Neural progenitor cell (in vitro differentiated cells): ENCODE measurements at regions not wholly inside any gene's neighbourhood (a gene's known extent, or its start where the extent isn't known, plus 50 kb on each side); places are given as distances from the start of the nearest gene placed in this dataset.
A peak's percentile ranks its signal among the peaks of the same experiment; 100 is the strongest.

Experiments used
- DNase-seq: peaks from one replicate; pipeline ENCODE4 v3.0.0-alpha.2; 2016; ENCODE audit warnings: low spot score
- H2AFZ ChIP-seq: fragments of 200-600 bp; sonication (generic); replicated peaks from 2 replicates; pipeline ENCODE4 v1.6.1; 2016; ENCODE audit warnings: antibody characterized with exemption
- H3F3A ChIP-seq: fragments of 200-600 bp; sonication (generic); 2 replicates; pipeline ENCODE4 v1.6.1; 2016; ENCODE audit warnings: antibody characterized with exemption, low read depth
- H3K27ac ChIP-seq: fragments of 200-600 bp; sonication (generic); 2 replicates; pipeline ENCODE4 v1.5.1; 2016; ENCODE audit warnings: mild to moderate bottlenecking
- H3K27me3 ChIP-seq: fragments of 200-600 bp; sonication (generic); 2 replicates; pipeline ENCODE4 v1.6.1; 2016; ENCODE audit warnings: mild to moderate bottlenecking, moderate library complexity
- H3K36me3 ChIP-seq: fragments of 200-600 bp; sonication (generic); 2 replicates; pipeline ENCODE4 v1.5.1; 2016
- H3K4me1 ChIP-seq: fragments of 200-600 bp; sonication (generic); 2 replicates; pipeline ENCODE4 v1.6.1; 2016; ENCODE audit warnings: mixed run types
- H3K4me2 ChIP-seq: fragments of 200-600 bp; sonication (generic); 2 replicates; pipeline ENCODE4 v1.6.1; 2016
- H3K4me3 ChIP-seq: fragments of 200-600 bp; sonication (generic); 2 replicates; pipeline ENCODE4 v1.5.1; 2016
- H3K79me2 ChIP-seq: fragments of 200-600 bp; sonication (generic); 2 replicates; pipeline ENCODE4 v1.6.1; 2016; ENCODE audit warnings: low read depth
- H3K9ac ChIP-seq: fragments of 200-600 bp; sonication (generic); 2 replicates; pipeline ENCODE4 v1.6.1; 2016
- H3K9me3 ChIP-seq: fragments of 200-600 bp; sonication (generic); 2 replicates; pipeline ENCODE4 v1.5.1; 2016; ENCODE audit warnings: low read depth
- H4K20me1 ChIP-seq: fragments of 200-600 bp; sonication (generic); 2 replicates; pipeline ENCODE4 v1.6.1; 2016; ENCODE audit warnings: low read depth
- H3K27ac Mint-ChIP-seq: 3 replicates; pipeline ENCODE4 v1.8.0; 2021; ENCODE audit warnings: mixed read lengths
- H3K27me3 Mint-ChIP-seq: 2 replicates; pipeline ENCODE4 v1.8.0; 2022; ENCODE audit warnings: low read depth, mild to moderate bottlenecking, inconsistent platforms, moderate library complexity, mixed read lengths; ENCODE audit not compliant: insufficient read depth
- H3K36me3 Mint-ChIP-seq: 3 replicates; pipeline ENCODE4 v1.8.0; 2021; ENCODE audit warnings: mixed read lengths
- H3K4me1 Mint-ChIP-seq: 3 replicates; pipeline ENCODE4 v1.8.0; 2021; ENCODE audit warnings: mixed read lengths
- H3K4me3 Mint-ChIP-seq: 3 replicates; pipeline ENCODE4 v1.8.0; 2021; ENCODE audit warnings: mild to moderate bottlenecking, moderate library complexity, mixed read lengths
- H3K9me3 Mint-ChIP-seq: 3 replicates; pipeline ENCODE4 v1.8.0; 2020; ENCODE audit warnings: mixed read lengths
- EZH2 ChIP-seq: fragments of 200-600 bp; sonication (generic); IDR thresholded peaks from 2 replicates; pipeline ENCODE4 v1.6.1; 2017; ENCODE audit warnings: antibody characterized with exemption, mild to moderate bottlenecking, moderate library complexity
- EZH2phosphoT487 ChIP-seq: fragments of 200-600 bp; sonication (generic); IDR thresholded peaks from 2 replicates; pipeline ENCODE4 v1.6.1; 2017; ENCODE audit warnings: antibody characterized with exemption
- TF ChIP-seq, protein P1 (sequence below): fragments of 200-600 bp; sonication (generic); IDR thresholded peaks from 2 replicates; pipeline ENCODE4 v1.5.1; 2017; ENCODE audit warnings: antibody characterized with exemption, mild to moderate bottlenecking

DNA sequence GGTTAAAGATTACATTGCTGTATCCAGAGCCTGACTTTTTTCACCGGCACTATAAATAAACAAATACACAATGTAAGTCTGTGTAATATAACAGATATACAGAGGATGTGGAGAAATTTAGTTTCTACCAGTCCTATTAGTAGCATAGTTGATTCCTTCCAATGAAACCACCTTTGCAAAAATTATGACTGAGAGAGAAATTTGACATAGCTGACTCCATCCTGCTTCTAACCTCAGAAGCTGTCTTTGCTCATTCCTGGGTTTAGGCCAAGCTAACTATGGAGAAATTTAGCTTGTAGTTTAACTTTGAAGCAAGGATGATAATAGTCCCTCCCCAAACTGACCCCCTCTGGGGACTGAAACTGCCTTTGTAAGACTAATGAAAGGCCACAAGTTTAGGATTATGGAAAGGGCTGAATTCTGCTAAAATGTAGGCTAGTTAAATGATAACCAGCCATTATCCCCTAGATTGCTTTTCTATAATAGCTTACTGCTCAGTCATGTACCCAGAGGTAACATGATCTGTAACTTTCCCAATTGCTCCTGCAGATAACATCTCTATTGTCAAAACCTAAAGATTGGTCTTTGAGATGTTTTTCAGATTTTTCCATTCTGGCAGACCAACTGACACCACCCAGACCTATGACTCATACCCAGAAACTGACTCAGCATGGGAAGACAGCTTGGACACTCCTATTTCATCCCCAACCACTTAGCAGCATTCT lies 172.8 kb upstream of the ARG1 start:
- H3K79me2 ChIP-seq, result no peaks in the 10 kb centered on the region
- peaks cover 7% of the 10 kb centered on the region for H3K27me3 Mint-ChIP-seq
- TF ChIP-seq EZH2 (no peak), EZH2phosphoT487 (no peak)
- TF ChIP-seq, protein P1, sequence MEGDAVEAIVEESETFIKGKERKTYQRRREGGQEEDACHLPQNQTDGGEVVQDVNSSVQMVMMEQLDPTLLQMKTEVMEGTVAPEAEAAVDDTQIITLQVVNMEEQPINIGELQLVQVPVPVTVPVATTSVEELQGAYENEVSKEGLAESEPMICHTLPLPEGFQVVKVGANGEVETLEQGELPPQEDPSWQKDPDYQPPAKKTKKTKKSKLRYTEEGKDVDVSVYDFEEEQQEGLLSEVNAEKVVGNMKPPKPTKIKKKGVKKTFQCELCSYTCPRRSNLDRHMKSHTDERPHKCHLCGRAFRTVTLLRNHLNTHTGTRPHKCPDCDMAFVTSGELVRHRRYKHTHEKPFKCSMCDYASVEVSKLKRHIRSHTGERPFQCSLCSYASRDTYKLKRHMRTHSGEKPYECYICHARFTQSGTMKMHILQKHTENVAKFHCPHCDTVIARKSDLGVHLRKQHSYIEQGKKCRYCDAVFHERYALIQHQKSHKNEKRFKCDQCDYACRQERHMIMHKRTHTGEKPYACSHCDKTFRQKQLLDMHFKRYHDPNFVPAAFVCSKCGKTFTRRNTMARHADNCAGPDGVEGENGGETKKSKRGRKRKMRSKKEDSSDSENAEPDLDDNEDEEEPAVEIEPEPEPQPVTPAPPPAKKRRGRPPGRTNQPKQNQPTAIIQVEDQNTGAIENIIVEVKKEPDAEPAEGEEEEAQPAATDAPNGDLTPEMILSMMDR, result no peak
- H2AFZ ChIP-seq, result no peak overlapping the region
- no peak overlapping the region for H3K4me3 ChIP-seq
- peaks cover 8% of the 10 kb centered on the region for H3K4me1 Mint-ChIP-seq
- peaks cover 25% of the 10 kb centered on the region for H3K9me3 Mint-ChIP-seq
- peaks cover 2% of the 10 kb centered on the region for H3K36me3 Mint-ChIP-seq
- H4K20me1 ChIP-seq, result no peaks in the 10 kb centered on the region
- no peak overlapping the region for H3K4me2 ChIP-seq
- no peaks in the 10 kb centered on the region for H3K4me1 ChIP-seq
- peak overlapping the region; percentile 65 for H3K27ac Mint-ChIP-seq
- H3K9ac ChIP-seq, result no peak overlapping the region
- H3F3A ChIP-seq, result no peaks in the 10 kb centered on the region
- no peak overlapping the region for H3K4me3 Mint-ChIP-seq
- no peaks in the 10 kb centered on the region for H3K27me3 ChIP-seq
- no peaks in the 10 kb centered on the region for H3K36me3 ChIP-seq
- no peak overlapping the region for H3K27ac ChIP-seq
- no peak for DNase-seq
- no peaks in the 10 kb centered on the region for H3K9me3 ChIP-seq

DNA sequence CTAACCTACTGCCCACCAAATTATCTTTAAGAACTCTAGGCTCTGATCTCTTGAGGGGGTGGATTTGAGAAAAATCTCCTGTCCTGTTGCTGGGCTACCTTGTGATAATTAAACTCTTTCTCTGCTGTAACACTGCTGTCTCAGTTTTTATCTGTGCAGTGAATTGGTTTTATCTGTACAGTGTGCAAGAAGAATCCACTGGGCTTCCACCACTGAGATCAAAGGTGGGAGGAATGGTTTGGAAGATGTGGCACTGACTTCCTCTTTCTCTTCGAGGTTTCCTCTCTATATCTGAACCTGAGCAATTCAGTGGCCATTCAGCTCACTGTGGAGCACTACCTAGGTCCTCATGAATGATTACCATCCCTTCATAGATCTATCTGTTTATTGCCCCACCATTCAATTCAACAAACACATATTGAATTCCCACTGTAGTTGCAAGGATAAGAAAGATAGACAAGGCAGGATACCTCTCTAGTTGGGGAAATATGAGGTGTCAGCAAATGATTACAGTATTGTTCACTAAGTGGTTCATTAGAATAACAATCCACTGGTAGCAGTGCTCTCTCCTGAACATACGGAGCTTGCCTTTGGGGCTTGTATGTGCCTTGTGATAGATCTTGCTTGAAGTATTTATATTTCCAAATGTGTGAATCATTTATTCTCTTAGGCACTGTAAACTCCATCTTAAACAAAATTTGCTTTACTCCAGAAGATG lies 172.1 kb upstream of the ARG1 start:
- H2AFZ ChIP-seq, result no peak overlapping the region
- H3K36me3 Mint-ChIP-seq, result peaks cover 2% of the 10 kb centered on the region
- no peak overlapping the region for H3K4me3 Mint-ChIP-seq
- no peaks in the 10 kb centered on the region for H3K4me1 ChIP-seq
- no peak overlapping the region for H3K9ac ChIP-seq
- no peaks in the 10 kb centered on the region for H3K9me3 ChIP-seq
- peaks cover 12% of the 10 kb centered on the region for H3K4me1 Mint-ChIP-seq
- peaks cover 25% of the 10 kb centered on the region for H3K9me3 Mint-ChIP-seq
- no peaks in the 10 kb centered on the region for H3F3A ChIP-seq
- no peak overlapping the region for H3K27ac ChIP-seq
- peaks cover 7% of the 10 kb centered on the region for H3K27me3 Mint-ChIP-seq
- no peaks in the 10 kb centered on the region for H3K36me3 ChIP-seq
- TF ChIP-seq EZH2 (no peak), EZH2phosphoT487 (no peak)
- TF ChIP-seq, protein P1, result no peak
- H3K27ac Mint-ChIP-seq, result no peak overlapping the region
- no peak overlapping the region for H3K4me3 ChIP-seq
- no peak for DNase-seq
- H3K79me2 ChIP-seq, result no peaks in the 10 kb centered on the region
- no peaks in the 10 kb centered on the region for H4K20me1 ChIP-seq
- no peak overlapping the region for H3K4me2 ChIP-seq
- no peaks in the 10 kb centered on the region for H3K27me3 ChIP-seq

DNA sequence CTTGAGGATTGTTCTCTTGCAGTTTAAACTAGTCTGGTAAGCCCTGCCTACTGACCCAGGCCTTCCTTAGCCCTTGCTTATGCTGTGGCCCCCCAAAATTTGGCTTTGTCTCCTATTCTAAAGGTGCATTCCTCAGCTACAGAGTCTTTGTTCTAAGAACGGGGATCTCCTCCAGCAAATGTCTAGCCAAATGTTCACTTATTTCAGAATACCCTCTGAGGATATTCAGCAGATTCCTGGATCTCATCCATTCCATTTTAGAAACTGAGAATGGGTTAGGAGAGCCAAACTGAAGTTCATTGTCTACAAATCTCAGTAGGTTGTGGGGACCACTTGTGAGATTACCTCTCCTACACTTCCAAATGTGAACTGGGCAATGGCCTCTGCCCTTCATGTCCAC lies 164.2 kb upstream of the ARG1 start:
- Mint-ChIP-seq H3K36me3 (no peaks in the 10 kb centered on the region), H3K4me3 (no peak overlapping the region), H3K27ac (no peak overlapping the region), H3K27me3 (peaks cover 3% of the 10 kb centered on the region), H3K9me3 (peaks cover 5% of the 10 kb centered on the region), H3K4me1 (peaks cover 7% of the 10 kb centered on the region)
- Histone ChIP-seq H3K79me2 (no peaks in the 10 kb centered on the region), H4K20me1 (no peaks in the 10 kb centered on the region), H3K4me2 (no peak overlapping the region), H3K36me3 (no peaks in the 10 kb centered on the region), H3F3A (no peaks in the 10 kb centered on the region), H3K4me1 (no peaks in the 10 kb centered on the region), H2AFZ (no peak overlapping the region), H3K9ac (no peak overlapping the region), H3K4me3 (no peak overlapping the region), H3K27ac (no peak overlapping the region), H3K27me3 (no peaks in the 10 kb centered on the region), H3K9me3 (no peaks in the 10 kb centered on the region)
- no peak for DNase-seq
- TF ChIP-seq EZH2 (no peak), EZH2phosphoT487 (no peak)
- TF ChIP-seq, protein P1, result no peak
